IPS-15b (cell line): ENCODE measurements at regions not wholly inside any gene's neighbourhood (a gene's known extent, or its start where the extent isn't known, plus 50 kb on each side); places are given as distances from the start of the nearest gene placed in this dataset.
"Not testable (repeated sequence)": the region's sequence is repeated elsewhere in the genome, so short reads cannot be mapped to it uniquely, and the experiment has no call there.

ENCODE experiments used
- H3K27me3 ChIP-seq: one replicate; pipeline ENCODE4 v1.6.1; 2013; ENCODE audit warnings: low read length; ENCODE audit not compliant: control insufficient read depth, insufficient read depth
- H3K36me3 ChIP-seq: one replicate; pipeline ENCODE4 v1.6.1; 2013; ENCODE audit warnings: low read length; ENCODE audit not compliant: control insufficient read depth, insufficient read depth
- H3K4me1 ChIP-seq: one replicate; pipeline ENCODE4 v1.6.1; 2013; ENCODE audit warnings: mild to moderate bottlenecking, low read length; ENCODE audit not compliant: control insufficient read depth, insufficient read depth
- H3K4me3 ChIP-seq: one replicate; pipeline ENCODE4 v1.5.1; 2013; ENCODE audit warnings: low read depth, low read length
- H3K9ac ChIP-seq: one replicate; pipeline ENCODE4 v1.6.1; 2013; ENCODE audit warnings: low read depth, mild to moderate bottlenecking, low read length
- H3K9me3 ChIP-seq: one replicate; pipeline ENCODE4 v1.6.1; 2013; ENCODE audit warnings: mild to moderate bottlenecking, low read length; ENCODE audit not compliant: control insufficient read depth, insufficient read depth

GRCh38 chr6:155829646-155830045, 374.0 kb upstream of the NOX3 start:
- Histone ChIP-seq H3K9ac (no peak overlapping the region), H3K4me3 (no peak overlapping the region), H3K27me3 (no peaks in the 10 kb centered on the region), H3K9me3 (no peaks in the 10 kb centered on the region), H3K36me3 (no peaks in the 10 kb centered on the region), H3K4me1 (no peaks in the 10 kb centered on the region)

- H3K4me3 ChIP-seq: no peak overlapping the region
- H3K36me3 ChIP-seq: no peaks in the 10 kb centered on the region
- H3K9ac ChIP-seq: no peak overlapping the region
- H3K27me3 ChIP-seq: no peaks in the 10 kb centered on the region
- no peaks in the 10 kb centered on the region for H3K9me3 ChIP-seq
- no peaks in the 10 kb centered on the region for H3K4me1 ChIP-seq
Measured at GRCh38 chr6:155828989-155829388, 373.4 kb upstream of the NOX3 start.

- H3K36me3 ChIP-seq: no peaks in the 10 kb centered on the region
- no peak overlapping the region for H3K9ac ChIP-seq
- H3K4me1 ChIP-seq: no peaks in the 10 kb centered on the region
- no peak overlapping the region for H3K4me3 ChIP-seq
- no peaks in the 10 kb centered on the region for H3K9me3 ChIP-seq
- no peaks in the 10 kb centered on the region for H3K27me3 ChIP-seq
Measured at GRCh38 chr6:155818698-155819097, 363.1 kb upstream of the NOX3 start.

GRCh38 chr6:155813548-155813947, 357.9 kb upstream of the NOX3 start:
- Histone ChIP-seq H3K9ac (no peak overlapping the region), H3K9me3 (no peaks in the 10 kb centered on the region), H3K27me3 (no peaks in the 10 kb centered on the region), H3K36me3 (no peaks in the 10 kb centered on the region), H3K4me1 (no peaks in the 10 kb centered on the region), H3K4me3 (no peak overlapping the region)

GRCh38 chr6:155807243-155807642, 351.6 kb upstream of the NOX3 start:
- H3K27me3 ChIP-seq: no peaks in the 10 kb centered on the region
- no peaks in the 10 kb centered on the region for H3K9me3 ChIP-seq
- H3K36me3 ChIP-seq: no peaks in the 10 kb centered on the region
- H3K4me1 ChIP-seq: no peaks in the 10 kb centered on the region
- no peak overlapping the region for H3K9ac ChIP-seq
- no peak overlapping the region for H3K4me3 ChIP-seq

- H3K36me3 ChIP-seq: no peaks in the 10 kb centered on the region
- no peaks in the 10 kb centered on the region for H3K27me3 ChIP-seq
- no peaks in the 10 kb centered on the region for H3K4me1 ChIP-seq
- no peak overlapping the region for H3K4me3 ChIP-seq
- no peak overlapping the region for H3K9ac ChIP-seq
- H3K9me3 ChIP-seq: no peaks in the 10 kb centered on the region
Measured at GRCh38 chr6:155801046-155801445, 345.4 kb upstream of the NOX3 start.

- H3K4me3 ChIP-seq, H3K36me3 ChIP-seq, H3K27me3 ChIP-seq, H3K9ac ChIP-seq, H3K4me1 ChIP-seq, H3K9me3 ChIP-seq: not testable (repeated sequence)
Measured at GRCh38 chr6:155798876-155799275, 343.2 kb upstream of the NOX3 start.

GRCh38 chr6:155795173-155795796, 339.6 kb upstream of the NOX3 start:
- no peaks in the 10 kb centered on the region for H3K36me3 ChIP-seq
- H3K9me3 ChIP-seq: peaks cover 2% of the 10 kb centered on the region
- H3K9ac ChIP-seq: no peak overlapping the region
- H3K4me3 ChIP-seq: no peak overlapping the region
- H3K4me1 ChIP-seq: no peaks in the 10 kb centered on the region
- no peaks in the 10 kb centered on the region for H3K27me3 ChIP-seq

- Histone ChIP-seq H3K27me3 (no peaks in the 10 kb centered on the region), H3K9me3 (peaks cover 2% of the 10 kb centered on the region), H3K4me3 (no peak overlapping the region)
Measured at GRCh38 chr6:155791891-155792290, 336.3 kb upstream of the NOX3 start.

GRCh38 chr6:155791186-155791585, 335.5 kb upstream of the NOX3 start:
- H3K4me3 ChIP-seq: no peak overlapping the region
- H3K4me1 ChIP-seq: no peaks in the 10 kb centered on the region
- no peaks in the 10 kb centered on the region for H3K27me3 ChIP-seq

More at GRCh38 chr6:155791891-155792290, 336.3 kb upstream of the NOX3 start:
- Histone ChIP-seq H3K36me3 (no peaks in the 10 kb centered on the region), H3K4me1 (no peaks in the 10 kb centered on the region), H3K9ac (no peak overlapping the region)

GRCh38 chr6:155787168-155787567, 331.5 kb upstream of the NOX3 start:
- Histone ChIP-seq H3K9me3 (no peaks in the 10 kb centered on the region), H3K4me3 (no peak overlapping the region), H3K27me3 (no peaks in the 10 kb centered on the region), H3K9ac (no peak overlapping the region), H3K4me1 (no peaks in the 10 kb centered on the region), H3K36me3 (no peaks in the 10 kb centered on the region)

More at GRCh38 chr6:155791186-155791585, 335.5 kb upstream of the NOX3 start:
- no peaks in the 10 kb centered on the region for H3K36me3 ChIP-seq
- H3K9me3 ChIP-seq: peaks cover 2% of the 10 kb centered on the region
- no peak overlapping the region for H3K9ac ChIP-seq

- no peaks in the 10 kb centered on the region for H3K27me3 ChIP-seq
- no peaks in the 10 kb centered on the region for H3K36me3 ChIP-seq
- no peak overlapping the region for H3K9ac ChIP-seq
- H3K4me1 ChIP-seq: no peaks in the 10 kb centered on the region
- H3K9me3 ChIP-seq: no peaks in the 10 kb centered on the region
- H3K4me3 ChIP-seq: no peak overlapping the region
Measured at GRCh38 chr6:155786528-155786927, 330.9 kb upstream of the NOX3 start.
